ENCODE measurements at regions not wholly inside any gene's neighbourhood (a gene's known extent, or its start where the extent isn't known, plus 50 kb on each side); places are given as distances from the start of the nearest gene placed in this dataset.

GRCh38 chr2:9156483-9156882 is 50.1 kb upstream of the ASAP2 start:
- in situ Hi-C loops (cut with MboI; ENCODE audit: low sequenced_read_pairs): no loop called here

GRCh38 chr2:9154061-9154460 is 52.6 kb upstream of the ASAP2 start:
- in situ Hi-C loops (cut with MboI; ENCODE audit: low sequenced_read_pairs): no loop called here

- in situ Hi-C loops (cut with MboI; ENCODE audit: low sequenced_read_pairs): no loop called here
Observed at GRCh38 chr2:9153643-9153980, 53.0 kb upstream of the ASAP2 start.

- in situ Hi-C loops (cut with MboI; ENCODE audit: low sequenced_read_pairs): no loop called here
Observed at GRCh38 chr2:9152975-9153642, 53.5 kb upstream of the ASAP2 start.

- in situ Hi-C loops (cut with MboI; ENCODE audit: low sequenced_read_pairs): no loop called here
Observed at GRCh38 chr2:9150906-9151305, 55.7 kb upstream of the ASAP2 start.

GRCh38 chr2:9150568-9150900 is 56.1 kb upstream of the ASAP2 start:
- in situ Hi-C loops (cut with MboI; ENCODE audit: low sequenced_read_pairs): no loop called here

GRCh38 chr2:9149726-9150567 is 56.7 kb upstream of the ASAP2 start:
- in situ Hi-C loops (cut with MboI; ENCODE audit: low sequenced_read_pairs): loop anchor here (25.0 kb wide), 1 partner anchor 187 kb away; no protein-coding TSS in a partner anchor

- in situ Hi-C loops (cut with MboI; ENCODE audit: low sequenced_read_pairs): loop anchor here (25.0 kb wide), 1 partner anchor 188 kb away; no protein-coding TSS in a partner anchor
Observed at GRCh38 chr2:9149388-9149660, 57.3 kb upstream of the ASAP2 start.

- in situ Hi-C loops (cut with MboI; ENCODE audit: low sequenced_read_pairs): loop anchor here (25.0 kb wide), 1 partner anchor 191 kb away; no protein-coding TSS in a partner anchor
Observed at GRCh38 chr2:9146646-9147045, 60.0 kb upstream of the ASAP2 start.

GRCh38 chr2:9145752-9146430 is 60.7 kb upstream of the ASAP2 start:
- in situ Hi-C loops (cut with MboI; ENCODE audit: low sequenced_read_pairs): loop anchor here (25.0 kb wide), 1 partner anchor 191 kb away; no protein-coding TSS in a partner anchor

- in situ Hi-C loops (cut with MboI; ENCODE audit: low sequenced_read_pairs): loop anchor here (25.0 kb wide), 1 partner anchor 192 kb away; no protein-coding TSS in a partner anchor
Observed at GRCh38 chr2:9145109-9145751, 61.4 kb upstream of the ASAP2 start.

- in situ Hi-C loops (cut with MboI; ENCODE audit: low sequenced_read_pairs): loop anchor here (25.0 kb wide), 1 partner anchor 193 kb away; no protein-coding TSS in a partner anchor
Observed at GRCh38 chr2:9144617-9145016, 62.0 kb upstream of the ASAP2 start.

GRCh38 chr2:9144046-9144445 is 62.6 kb upstream of the ASAP2 start:
- in situ Hi-C loops (cut with MboI; ENCODE audit: low sequenced_read_pairs): loop anchor here (25.0 kb wide), 1 partner anchor 193 kb away; no protein-coding TSS in a partner anchor

GRCh38 chr2:9143264-9143815 is 63.3 kb upstream of the ASAP2 start:
- in situ Hi-C loops (cut with MboI; ENCODE audit: low sequenced_read_pairs): loop anchor here (25.0 kb wide), 1 partner anchor 194 kb away; no protein-coding TSS in a partner anchor

- in situ Hi-C loops (cut with MboI; ENCODE audit: low sequenced_read_pairs): loop anchor here (25.0 kb wide), 1 partner anchor 195 kb away; no protein-coding TSS in a partner anchor
Observed at GRCh38 chr2:9142551-9143263, 63.9 kb upstream of the ASAP2 start.

- in situ Hi-C loops (cut with MboI; ENCODE audit: low sequenced_read_pairs): loop anchor here (25.0 kb wide), 1 partner anchor 195 kb away; no protein-coding TSS in a partner anchor
Observed at GRCh38 chr2:9141706-9142460, 64.7 kb upstream of the ASAP2 start.

GRCh38 chr2:9141091-9141667 is 65.4 kb upstream of the ASAP2 start:
- in situ Hi-C loops (cut with MboI; ENCODE audit: low sequenced_read_pairs): loop anchor here (25.0 kb wide), 1 partner anchor 196 kb away; no protein-coding TSS in a partner anchor

- in situ Hi-C loops (cut with MboI; ENCODE audit: low sequenced_read_pairs): loop anchor here (25.0 kb wide), 1 partner anchor 197 kb away; no protein-coding TSS in a partner anchor
Observed at GRCh38 chr2:9140645-9141044, 66.0 kb upstream of the ASAP2 start.

Data from HL-60/S4 treated with phorbol 12-myristate 13-acetate at 8.2 ng/mL for 4 days and 3 days (cell line).